ENCODE measurements at regions not wholly inside any gene's neighbourhood (a gene's known extent, or its start where the extent isn't known, plus 50 kb on each side); places are given as distances from the start of the nearest gene placed in this dataset.
"Not testable (repeated sequence)": the region's sequence is repeated elsewhere in the genome, so short reads cannot be mapped to it uniquely, and the experiment has no call there.

DNA sequence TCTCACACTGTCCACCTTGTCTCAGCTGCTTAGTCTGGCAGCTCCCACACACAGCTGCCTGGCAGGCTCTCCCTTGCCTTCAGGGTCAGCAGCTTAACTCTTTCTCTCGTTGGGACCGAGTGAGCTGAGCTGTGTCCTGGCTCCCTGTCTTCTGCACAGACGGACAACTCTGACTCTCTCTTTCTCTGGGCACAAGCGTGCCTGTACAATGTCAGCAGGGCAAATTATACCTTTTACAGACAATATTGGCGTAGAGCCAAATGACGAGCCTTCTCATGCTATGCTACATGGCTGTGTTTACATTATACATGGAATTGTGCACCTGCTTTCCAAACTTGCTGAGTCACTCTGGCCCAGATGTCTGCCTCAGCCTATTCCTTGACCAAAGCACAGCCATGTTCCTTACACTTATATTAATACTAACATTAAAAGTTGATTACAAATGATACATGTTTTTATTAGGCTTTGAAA lies 188.6 kb downstream of the CYLC2 start:
- no peak for DNase-seq (ENCODE audit: extremely low spot score, unreplicated experiment)
- H3K4me3 Mint-ChIP-seq: peak overlapping the region; percentile 8
- peak overlapping the region; percentile 79 for H3K27ac Mint-ChIP-seq
- H3K4me1 Mint-ChIP-seq (ENCODE audit: unreplicated experiment): no peaks in the 10 kb centered on the region
- no peaks in the 10 kb centered on the region for H3K27me3 Mint-ChIP-seq
- no peaks in the 10 kb centered on the region for H3K9me3 Mint-ChIP-seq
- no peaks in the 10 kb centered on the region for H3K36me3 Mint-ChIP-seq
- TF ChIP-seq, protein P1, sequence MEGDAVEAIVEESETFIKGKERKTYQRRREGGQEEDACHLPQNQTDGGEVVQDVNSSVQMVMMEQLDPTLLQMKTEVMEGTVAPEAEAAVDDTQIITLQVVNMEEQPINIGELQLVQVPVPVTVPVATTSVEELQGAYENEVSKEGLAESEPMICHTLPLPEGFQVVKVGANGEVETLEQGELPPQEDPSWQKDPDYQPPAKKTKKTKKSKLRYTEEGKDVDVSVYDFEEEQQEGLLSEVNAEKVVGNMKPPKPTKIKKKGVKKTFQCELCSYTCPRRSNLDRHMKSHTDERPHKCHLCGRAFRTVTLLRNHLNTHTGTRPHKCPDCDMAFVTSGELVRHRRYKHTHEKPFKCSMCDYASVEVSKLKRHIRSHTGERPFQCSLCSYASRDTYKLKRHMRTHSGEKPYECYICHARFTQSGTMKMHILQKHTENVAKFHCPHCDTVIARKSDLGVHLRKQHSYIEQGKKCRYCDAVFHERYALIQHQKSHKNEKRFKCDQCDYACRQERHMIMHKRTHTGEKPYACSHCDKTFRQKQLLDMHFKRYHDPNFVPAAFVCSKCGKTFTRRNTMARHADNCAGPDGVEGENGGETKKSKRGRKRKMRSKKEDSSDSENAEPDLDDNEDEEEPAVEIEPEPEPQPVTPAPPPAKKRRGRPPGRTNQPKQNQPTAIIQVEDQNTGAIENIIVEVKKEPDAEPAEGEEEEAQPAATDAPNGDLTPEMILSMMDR (conservative IDR thresholded peaks at IDR 0.05): no peak

DNA sequence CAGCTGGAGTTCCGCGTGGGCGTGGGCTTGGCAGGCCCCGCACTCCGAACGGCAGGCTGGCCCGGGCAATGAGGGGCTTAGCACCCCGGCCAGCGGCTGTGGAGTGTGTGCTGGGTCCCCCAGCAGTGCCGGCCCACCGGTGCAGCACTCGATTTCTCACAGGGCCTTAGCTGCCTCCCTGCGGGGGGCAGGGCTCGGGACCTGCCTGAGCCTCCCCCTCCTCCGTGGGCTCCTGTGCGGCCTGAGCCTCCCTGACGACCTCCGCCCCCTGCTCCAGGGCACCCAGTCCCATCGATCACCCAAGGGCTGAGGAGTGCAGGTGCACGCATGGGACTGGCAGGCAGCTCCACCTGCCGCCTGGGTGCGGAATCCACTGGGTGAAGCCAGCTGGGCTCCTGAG lies 191.8 kb downstream of the CYLC2 start:
- no peaks in the 10 kb centered on the region for H3K36me3 Mint-ChIP-seq
- no peaks in the 10 kb centered on the region for H3K4me1 Mint-ChIP-seq (ENCODE audit: unreplicated experiment)
- no peak overlapping the region for H3K4me3 Mint-ChIP-seq
- H3K27me3 Mint-ChIP-seq: no peaks in the 10 kb centered on the region
- no peak for DNase-seq (ENCODE audit: extremely low spot score, unreplicated experiment)
- TF ChIP-seq, protein P1 (conservative IDR thresholded peaks at IDR 0.05): no peak
- H3K9me3 Mint-ChIP-seq: no peaks in the 10 kb centered on the region
- H3K27ac Mint-ChIP-seq: no peak overlapping the region

DNA sequence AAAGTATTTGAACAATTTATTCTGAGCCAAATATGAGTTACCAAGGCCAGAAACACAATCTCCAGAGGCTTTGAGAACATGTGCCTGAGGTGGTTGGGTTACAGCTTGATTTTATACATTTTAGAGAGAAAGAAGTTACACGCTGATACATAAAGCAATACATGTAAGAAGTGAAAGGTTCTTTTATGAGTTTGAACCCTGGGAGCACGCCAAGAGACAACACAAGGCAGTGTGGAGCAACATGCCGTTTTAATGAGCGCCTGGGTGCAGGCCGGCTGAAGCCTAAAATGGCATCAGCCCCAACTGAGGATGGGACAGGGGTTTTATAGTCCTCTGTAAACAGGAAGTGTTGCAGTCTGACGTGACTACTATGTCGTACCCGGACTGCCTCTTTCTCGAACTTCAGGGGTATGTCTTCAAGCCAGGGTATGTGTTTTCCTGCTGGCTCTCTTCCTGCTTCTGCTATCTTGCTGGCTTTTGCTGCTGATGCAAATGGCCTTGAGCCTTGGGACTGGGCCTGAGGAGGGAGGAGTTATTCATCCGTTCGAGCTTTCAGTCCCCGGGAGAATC lies 193.7 kb downstream of the CYLC2 start:
- TF ChIP-seq, protein P1 (conservative IDR thresholded peaks at IDR 0.05): no peak
- H3K4me1 Mint-ChIP-seq (ENCODE audit: unreplicated experiment): no peaks in the 10 kb centered on the region
- no peaks in the 10 kb centered on the region for H3K9me3 Mint-ChIP-seq
- H3K27ac Mint-ChIP-seq: no peak overlapping the region
- H3K27me3 Mint-ChIP-seq: no peaks in the 10 kb centered on the region
- no peaks in the 10 kb centered on the region for H3K36me3 Mint-ChIP-seq
- H3K4me3 Mint-ChIP-seq: no peak overlapping the region
- no peak for DNase-seq (ENCODE audit: extremely low spot score, unreplicated experiment)

DNA sequence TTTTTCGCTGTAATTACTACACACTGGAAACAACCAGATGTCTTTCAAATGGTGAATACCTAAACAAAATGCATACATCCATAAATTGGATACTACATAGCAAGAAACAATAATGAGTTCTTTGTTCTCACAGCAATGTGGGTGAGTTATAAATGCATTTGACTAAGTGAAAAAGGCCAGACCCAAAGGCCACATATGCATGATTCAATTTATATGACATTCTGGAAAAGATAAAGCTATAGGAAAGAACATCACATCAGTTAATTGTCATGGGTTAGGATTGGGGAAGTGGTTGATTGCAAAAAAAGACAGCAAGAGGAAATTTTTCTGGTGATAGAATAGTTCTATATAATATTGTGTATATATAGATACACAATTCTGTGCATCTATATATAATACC lies 198.9 kb downstream of the CYLC2 start:
- TF ChIP-seq, protein P1 (conservative IDR thresholded peaks at IDR 0.05): no peak
- H3K9me3 Mint-ChIP-seq: no peaks in the 10 kb centered on the region
- peaks cover 4% of the 10 kb centered on the region for H3K27me3 Mint-ChIP-seq
- no peak overlapping the region for H3K4me3 Mint-ChIP-seq
- no peaks in the 10 kb centered on the region for H3K36me3 Mint-ChIP-seq
- no peaks in the 10 kb centered on the region for H3K4me1 Mint-ChIP-seq (ENCODE audit: unreplicated experiment)
- DNase-seq (ENCODE audit: extremely low spot score, unreplicated experiment): no peak
- no peak overlapping the region for H3K27ac Mint-ChIP-seq

DNA sequence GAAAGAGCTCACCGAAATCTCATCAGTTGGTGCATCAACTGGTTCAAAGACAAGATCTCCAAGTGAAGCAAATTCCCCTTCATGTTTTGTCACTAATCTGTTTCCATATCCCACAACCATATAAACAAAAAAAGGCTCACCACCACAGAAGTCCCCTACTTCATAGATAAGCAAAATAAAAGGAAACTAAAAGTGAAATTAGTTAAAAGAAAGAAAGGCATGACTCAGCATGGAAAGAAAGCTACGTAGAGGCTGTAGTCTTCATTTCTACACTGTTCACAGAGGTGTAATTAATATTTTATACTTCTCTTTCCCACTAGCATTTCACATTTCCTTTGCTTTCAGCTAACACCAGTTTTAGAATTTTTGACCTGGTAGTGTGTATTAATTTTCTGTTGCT lies 208.0 kb downstream of the CYLC2 start:
- Mint-ChIP-seq H3K27ac (no peak overlapping the region), H3K4me1 (ENCODE audit: unreplicated experiment) (no peaks in the 10 kb centered on the region), H3K27me3 (peaks cover 3% of the 10 kb centered on the region), H3K4me3 (no peak overlapping the region), H3K9me3 (no peaks in the 10 kb centered on the region), H3K36me3 (no peaks in the 10 kb centered on the region)
- no peak for DNase-seq (ENCODE audit: extremely low spot score, unreplicated experiment)
- TF ChIP-seq, protein P1 (conservative IDR thresholded peaks at IDR 0.05): no peak

DNA sequence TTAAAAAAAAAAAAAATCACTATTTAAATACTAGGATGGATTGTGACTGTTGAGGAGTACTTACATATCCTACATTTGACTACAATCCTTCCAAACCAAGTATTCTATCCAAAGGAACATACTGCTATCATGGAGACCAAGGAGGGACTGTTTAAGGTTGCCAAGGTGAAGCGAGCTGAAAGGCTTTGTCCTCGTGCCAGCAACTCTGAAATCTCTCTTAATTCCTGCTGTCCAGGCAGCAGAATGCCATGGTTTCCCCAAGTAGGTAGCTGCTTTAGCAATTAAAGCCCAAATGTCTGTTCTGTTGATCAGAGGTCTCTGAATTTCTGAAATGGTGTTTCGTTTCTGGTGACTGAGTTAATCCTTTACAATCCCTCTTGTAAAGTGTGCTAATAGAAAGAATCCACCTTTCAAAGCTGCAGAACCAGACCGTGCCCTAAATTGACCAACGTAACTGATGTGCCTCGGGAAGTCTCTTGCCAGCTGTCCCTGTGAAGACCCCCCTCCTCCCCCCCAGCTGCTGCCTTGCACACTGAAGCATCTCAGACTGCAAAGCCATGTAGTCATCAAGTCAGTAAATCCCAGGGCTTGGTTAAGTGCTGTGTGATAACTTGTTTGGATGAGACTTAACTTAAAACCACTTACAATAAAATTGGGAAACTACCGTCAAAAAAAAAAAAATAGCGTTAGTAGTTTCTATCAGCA lies 210.9 kb downstream of the CYLC2 start:
- not testable (repeated sequence) for H3K9me3 Mint-ChIP-seq; H3K27ac Mint-ChIP-seq; H3K27me3 Mint-ChIP-seq; DNase-seq (ENCODE audit: extremely low spot score, unreplicated experiment); H3K36me3 Mint-ChIP-seq; H3K4me1 Mint-ChIP-seq (ENCODE audit: unreplicated experiment); H3K4me3 Mint-ChIP-seq

Data from type B pancreatic cell (in vitro differentiated cells).